DND-41 (cell line): ENCODE measurements at regions not wholly inside any gene's neighbourhood (a gene's known extent, or its start where the extent isn't known, plus 50 kb on each side); places are given as distances from the start of the nearest gene placed in this dataset.

Source experiments
- ATAC-seq: fragments of 200-7000 bp; cut with Tn5 transposase; 3 replicates; pipeline ENCODE4 v1.9.1; 2021; ENCODE audit warnings: low read depth; ENCODE audit not compliant: insufficient read depth
- DNase-seq: peaks from one replicate; pipeline ENCODE4 v3.0.0-alpha.2; 2020
- H2AFZ ChIP-seq: 2 replicates; pipeline ENCODE4 v1.6.0; 2012; ENCODE audit warnings: low read depth, low read length
- H3K27ac ChIP-seq: 2 replicates; pipeline ENCODE4 v1.5.1; 2012; ENCODE audit warnings: low read length, inconsistent platforms
- H3K27me3 ChIP-seq: fragments of 200-600 bp; sonication (generic); 2 replicates; pipeline ENCODE4 v1.6.0; 2012; ENCODE audit warnings: low read length, mild to moderate bottlenecking, inconsistent platforms; ENCODE audit not compliant: insufficient read depth, poor library complexity
- H3K36me3 ChIP-seq: 2 replicates; pipeline ENCODE4 v1.5.1; 2012; ENCODE audit warnings: low read length, inconsistent platforms; ENCODE audit not compliant: insufficient read depth
- H3K4me1 ChIP-seq: 2 replicates; pipeline ENCODE4 v1.5.1; 2012; ENCODE audit warnings: mild to moderate bottlenecking, low read length; ENCODE audit not compliant: insufficient read depth
- H3K4me2 ChIP-seq: 2 replicates; pipeline ENCODE4 v1.6.0; 2012; ENCODE audit warnings: mild to moderate bottlenecking, moderate library complexity, low read length, inconsistent platforms; ENCODE audit not compliant: insufficient read depth
- H3K4me3 ChIP-seq, 2 experiments: fragments of 200-600 bp in 1 of 2; shearing (Covaris generic) in 1 of 2; 2 replicates each; pipeline ENCODE4 v1.5.1; 2012 to 2016; ENCODE audit warnings: inconsistent platforms in 2 of 2, low read length in 2 of 2, mild to moderate bottlenecking in 2 of 2, low read depth in 1 of 2, moderate library complexity in 1 of 2
- H3K79me2 ChIP-seq: 2 replicates; pipeline ENCODE4 v1.6.0; 2012; ENCODE audit warnings: low read length, inconsistent platforms; ENCODE audit not compliant: insufficient read depth
- H3K9ac ChIP-seq: 2 replicates; pipeline ENCODE4 v1.6.0; 2012; ENCODE audit warnings: low read depth, mild to moderate bottlenecking, inconsistent platforms, low read length, moderate library complexity
- H3K9me3 ChIP-seq: 2 replicates; pipeline ENCODE4 v1.5.1; 2012; ENCODE audit warnings: low read length, moderate library complexity, mild to moderate bottlenecking, inconsistent platforms; ENCODE audit not compliant: insufficient read depth, severe bottlenecking
- H4K20me1 ChIP-seq: 2 replicates; pipeline ENCODE4 v1.6.0; 2012; ENCODE audit warnings: low read length; ENCODE audit not compliant: insufficient read depth
- CTCF ChIP-seq: IDR thresholded peaks from 2 replicates; pipeline ENCODE4 v1.5.1; 2012; ENCODE audit warnings: borderline replicate concordance, low read length, moderate library complexity, mild to moderate bottlenecking; ENCODE audit not compliant: poor library complexity, severe bottlenecking; ENCODE audit errors: extremely low read depth
- EZH2 ChIP-seq: IDR thresholded peaks from 3 replicates; pipeline ENCODE4 v1.6.1; 2012; ENCODE audit warnings: borderline replicate concordance, low read depth, mild to moderate bottlenecking, moderate library complexity, low read length, inconsistent platforms; ENCODE audit not compliant: severe bottlenecking

DNA sequence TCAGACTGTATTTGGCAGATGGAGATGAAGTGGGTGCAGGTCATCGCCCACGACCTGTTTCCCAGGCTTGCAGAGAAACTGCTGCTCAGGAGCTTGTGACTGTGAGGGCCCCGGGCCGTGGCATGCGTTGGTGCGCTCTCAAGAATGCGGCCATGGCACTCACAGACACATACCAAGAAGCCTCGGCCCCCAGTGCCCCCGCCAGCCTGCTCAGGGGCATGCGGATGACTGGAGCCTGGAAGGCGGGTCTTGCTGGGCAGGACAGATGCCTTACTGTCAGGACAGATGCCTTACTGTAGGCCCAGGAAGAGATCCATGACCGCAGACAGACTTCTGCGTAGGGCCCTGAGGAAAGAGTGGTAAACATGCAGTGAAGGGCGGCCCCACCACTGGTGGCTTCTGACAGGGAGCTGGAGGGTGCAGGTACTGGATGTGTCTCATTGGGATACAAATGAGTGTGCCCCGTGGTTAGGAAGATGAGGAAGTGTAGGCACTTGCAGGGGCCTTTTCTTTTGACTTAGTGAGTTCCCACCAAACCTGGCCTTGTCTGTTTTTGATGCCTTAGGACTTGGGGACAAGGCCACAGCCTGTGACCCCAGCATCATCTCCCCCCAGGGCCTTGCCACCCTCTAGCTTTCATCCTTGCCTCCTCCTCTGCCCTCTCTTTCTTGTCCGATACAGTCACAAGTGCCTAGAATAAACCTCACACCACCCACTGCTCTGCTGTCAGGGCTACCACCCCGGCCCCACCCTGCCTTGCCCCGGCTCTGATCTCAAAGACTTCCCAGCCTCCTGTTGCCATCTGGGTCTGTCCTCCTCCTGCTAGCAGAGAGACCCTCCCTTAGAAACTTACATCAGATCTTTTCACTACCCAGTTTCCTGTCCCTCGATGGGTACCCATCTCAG lies 68.8 kb upstream of the ABL1 start:
- Histone ChIP-seq H3K36me3 (no peaks in the 10 kb centered on the region), H3K27ac (no peak overlapping the region), H4K20me1 (peaks cover 33% of the 10 kb centered on the region), H3K4me2 (no peak overlapping the region), H3K27me3 (no peaks in the 10 kb centered on the region), H3K4me1 (no peaks in the 10 kb centered on the region), H3K9ac (no peak overlapping the region), H3K9me3 (no peaks in the 10 kb centered on the region), H3K4me3 (no peak overlapping the region), H3K79me2 (peaks cover 15% of the 10 kb centered on the region; the same call in 1 of the 2 replicates), H2AFZ (no peak overlapping the region)
- ATAC-seq (peak; percentile 46; the same call in 2 of the 3 replicates), DNase-seq (no peak)
- TF ChIP-seq EZH2 (no peak), CTCF (no peak)

DNA sequence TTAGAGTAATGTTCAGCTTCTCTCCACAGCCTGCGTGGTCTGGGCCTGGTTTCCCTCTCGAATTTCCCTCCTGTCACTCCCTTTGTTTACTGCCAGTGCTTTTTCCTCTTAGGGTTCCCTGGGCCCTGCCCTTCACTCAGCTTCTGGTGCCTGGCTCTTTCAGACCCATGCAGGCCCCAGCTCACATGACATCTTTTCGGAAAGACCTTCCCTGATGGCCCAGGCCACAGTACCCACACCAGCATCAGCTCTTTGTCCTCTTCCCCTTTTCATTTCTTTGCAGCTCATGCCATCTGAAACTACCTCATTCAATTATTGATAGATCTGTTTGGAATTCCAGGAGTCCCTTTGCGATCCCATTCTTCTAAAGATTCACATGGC lies 68.1 kb upstream of the ABL1 start:
- no peak overlapping the region for H3K9ac ChIP-seq
- H3K27me3 ChIP-seq: no peaks in the 10 kb centered on the region
- H3K4me2 ChIP-seq: no peak overlapping the region
- H2AFZ ChIP-seq: no peak overlapping the region
- peaks cover 12% of the 10 kb centered on the region; the same call in 1 of the 2 replicates for H3K79me2 ChIP-seq
- TF ChIP-seq CTCF: no peak
- TF ChIP-seq EZH2: no peak
- no peaks in the 10 kb centered on the region for H3K4me1 ChIP-seq
- H3K4me3 ChIP-seq: no peak overlapping the region
- no peak for ATAC-seq
- no peak for DNase-seq
- H3K9me3 ChIP-seq: no peaks in the 10 kb centered on the region
- no peaks in the 10 kb centered on the region for H3K36me3 ChIP-seq
- H4K20me1 ChIP-seq: peaks cover 33% of the 10 kb centered on the region
- no peak overlapping the region for H3K27ac ChIP-seq

DNA sequence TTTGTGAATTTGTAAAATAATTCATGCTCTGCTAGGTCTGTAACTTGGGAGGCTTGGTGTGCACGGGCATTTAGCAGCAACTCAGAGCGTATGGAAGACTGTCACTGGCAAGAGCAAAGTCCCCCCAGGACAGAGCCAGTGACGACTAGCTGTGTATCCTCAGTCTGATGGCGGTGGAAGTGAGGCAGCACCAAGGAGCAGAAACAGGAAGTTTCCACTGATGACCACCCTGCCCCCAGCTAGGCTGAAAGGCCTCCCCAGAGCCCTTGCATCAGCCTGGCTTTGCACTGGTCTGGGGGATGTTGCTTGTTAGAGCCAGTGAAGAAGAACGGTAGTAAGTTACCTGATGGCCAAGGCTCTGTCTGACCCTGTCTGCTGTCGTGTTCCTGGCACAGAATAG lies 66.8 kb upstream of the ABL1 start:
- H3K4me3 ChIP-seq: no peak overlapping the region
- peaks cover 38% of the 10 kb centered on the region for H4K20me1 ChIP-seq
- H3K4me1 ChIP-seq: no peaks in the 10 kb centered on the region
- H3K27ac ChIP-seq: no peak overlapping the region
- DNase-seq (no peak), ATAC-seq (no peak)
- H2AFZ ChIP-seq: no peak overlapping the region
- no peaks in the 10 kb centered on the region for H3K36me3 ChIP-seq
- no peaks in the 10 kb centered on the region for H3K27me3 ChIP-seq
- peaks cover 12% of the 10 kb centered on the region; the same call in 1 of the 2 replicates for H3K79me2 ChIP-seq
- H3K9ac ChIP-seq: no peak overlapping the region
- H3K9me3 ChIP-seq: no peaks in the 10 kb centered on the region
- TF ChIP-seq CTCF: no peak
- no peak for TF ChIP-seq EZH2
- no peak overlapping the region for H3K4me2 ChIP-seq
